ENCODE measurements at regions not wholly inside any gene's neighbourhood (a gene's known extent, or its start where the extent isn't known, plus 50 kb on each side); places are given as distances from the start of the nearest gene placed in this dataset.

GRCh38 chr21:28729887-28730286, 262.8 kb downstream of the LTN1 start:
- no peaks in the 10 kb centered on the region for H3K36me3 ChIP-seq
- no peak overlapping the region for H3K4me3 ChIP-seq
- TF ChIP-seq EP300 (IDR thresholded peaks at IDR 0.05; ENCODE audit: low read depth), result no peak
- TF ChIP-seq POLR2AphosphoS5 (IDR thresholded peaks at IDR 0.05), result no peak
- no peak for TF ChIP-seq CTCF (IDR thresholded peaks at IDR 0.05)
- TF ChIP-seq POLR2A (IDR thresholded peaks at IDR 0.05), result no peak
- H3K27ac ChIP-seq, result no peak overlapping the region
- H3K9me3 ChIP-seq, result no peaks in the 10 kb centered on the region
- in situ Hi-C loops (cut with MboI; ENCODE audit: low pct_ligation_motif_present in 1 of 4, low pct_unique_long_range_greater_than_20kb in 1 of 4, low sequenced_read_pairs in 3 of 4), result loop anchor here in 2 of 4 donors (10.0 to 25.0 kb wide), 3 partner anchors 205 to 1018 kb away; no protein-coding TSS in a partner anchor
- H3K4me1 ChIP-seq, result no peaks in the 10 kb centered on the region
- WGBS, 2 donors (ENCODE audit: low coverage in 1 of 2), result 67 to 80% methylated on average over 3 to 6 of the region's 6 CpGs
- DNase-seq, result no peak
- intact Hi-C loops (cut with DNase I; ENCODE audit: low total_unique reads), result no loop called here
- no peaks in the 10 kb centered on the region for H3K27me3 ChIP-seq

DNA sequence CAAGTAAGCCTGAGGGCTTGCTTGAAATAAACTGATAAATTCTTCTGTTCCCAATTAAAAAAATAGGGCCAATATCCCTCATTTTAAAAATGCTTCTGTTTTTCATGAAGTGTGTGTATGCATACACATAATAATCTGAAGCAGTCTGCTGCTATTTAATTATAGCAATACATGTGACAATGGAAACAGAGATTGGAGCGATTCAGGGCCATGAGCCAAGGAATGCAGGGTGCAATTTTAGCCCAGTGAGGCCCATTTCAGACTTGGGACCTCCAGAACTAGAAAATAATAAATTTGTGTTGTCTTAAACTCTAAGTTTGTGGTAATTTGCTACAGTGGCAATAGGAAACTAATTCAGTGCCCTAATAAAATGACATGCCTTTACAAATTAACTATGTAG, 264.9 kb downstream of the LTN1 start:
- Histone ChIP-seq H3K4me1 (no peaks in the 10 kb centered on the region), H3K9me3 (no peaks in the 10 kb centered on the region), H3K4me3 (no peak overlapping the region), H3K27ac (no peak overlapping the region), H3K27me3 (no peaks in the 10 kb centered on the region), H3K36me3 (no peaks in the 10 kb centered on the region)
- DNase-seq, result no peak
- in situ Hi-C loops (cut with MboI; ENCODE audit: low pct_ligation_motif_present in 1 of 4, low pct_unique_long_range_greater_than_20kb in 1 of 4, low sequenced_read_pairs in 3 of 4), result loop anchor here in 2 of 4 donors (25.0 kb wide), 2 partner anchors 216 to 1016 kb away; no protein-coding TSS in a partner anchor
- intact Hi-C loops (cut with DNase I; ENCODE audit: low total_unique reads), result no loop called here
- 63 to 78% methylated on average over 1 of the region's 1 CpG for WGBS, 2 donors (ENCODE audit: low coverage in 1 of 2)
- TF ChIP-seq CTCF (IDR thresholded peaks at IDR 0.05) (no peak), POLR2A (IDR thresholded peaks at IDR 0.05) (no peak), EP300 (IDR thresholded peaks at IDR 0.05; ENCODE audit: low read depth) (no peak), POLR2AphosphoS5 (IDR thresholded peaks at IDR 0.05) (no peak)

GRCh38 chr21:28725396-28725795, 267.3 kb downstream of the LTN1 start:
- WGBS, 2 donors (ENCODE audit: low coverage in 1 of 2), result 83 to 96% methylated on average over 1 of the region's 1 CpG
- in situ Hi-C loops (cut with MboI; ENCODE audit: low pct_ligation_motif_present in 1 of 4, low pct_unique_long_range_greater_than_20kb in 1 of 4, low sequenced_read_pairs in 3 of 4), result loop anchor here in 2 of 4 donors (25.0 kb wide), 2 partner anchors 213 to 1013 kb away; no protein-coding TSS in a partner anchor
- no peaks in the 10 kb centered on the region for H3K9me3 ChIP-seq

GRCh38 chr21:28723646-28724045, 269.0 kb downstream of the LTN1 start:
- DNase-seq, result no peak
- in situ Hi-C loops (cut with MboI; ENCODE audit: low pct_ligation_motif_present in 1 of 4, low pct_unique_long_range_greater_than_20kb in 1 of 4, low sequenced_read_pairs in 3 of 4) (no loop called here), intact Hi-C loops (cut with DNase I; ENCODE audit: low total_unique reads) (no loop called here)

More at GRCh38 chr21:28725396-28725795, 267.3 kb downstream of the LTN1 start:
- DNase-seq, result no peak
- Histone ChIP-seq H3K4me1 (no peaks in the 10 kb centered on the region), H3K27ac (no peak overlapping the region), H3K36me3 (no peaks in the 10 kb centered on the region), H3K27me3 (no peaks in the 10 kb centered on the region), H3K4me3 (no peak overlapping the region)
- intact Hi-C loops (cut with DNase I; ENCODE audit: low total_unique reads), result no loop called here
- TF ChIP-seq POLR2AphosphoS5 (IDR thresholded peaks at IDR 0.05) (no peak), POLR2A (IDR thresholded peaks at IDR 0.05) (no peak), CTCF (IDR thresholded peaks at IDR 0.05) (no peak), EP300 (IDR thresholded peaks at IDR 0.05; ENCODE audit: low read depth) (no peak)

More at GRCh38 chr21:28723646-28724045, 269.0 kb downstream of the LTN1 start:
- H3K9me3 ChIP-seq, result no peaks in the 10 kb centered on the region
- no peak overlapping the region for H3K27ac ChIP-seq
- no peaks in the 10 kb centered on the region for H3K27me3 ChIP-seq
- H3K36me3 ChIP-seq, result no peaks in the 10 kb centered on the region
- H3K4me3 ChIP-seq, result no peak overlapping the region
- no peaks in the 10 kb centered on the region for H3K4me1 ChIP-seq
- TF ChIP-seq EP300 (IDR thresholded peaks at IDR 0.05; ENCODE audit: low read depth) (no peak), CTCF (IDR thresholded peaks at IDR 0.05) (no peak), POLR2AphosphoS5 (IDR thresholded peaks at IDR 0.05) (no peak), POLR2A (IDR thresholded peaks at IDR 0.05) (no peak)
- 86 to 95% methylated on average over 5 of the region's 5 CpGs for WGBS, 2 donors (ENCODE audit: low coverage in 1 of 2)

Data from transverse colon (tissue), 4 donors.